HEK293 (cell line): ENCODE measurements at regions not wholly inside any gene's neighbourhood (a gene's known extent, or its start where the extent isn't known, plus 50 kb on each side); places are given as distances from the start of the nearest gene placed in this dataset.

Source experiments
- MYNN ChIP-seq: fragments of 450-650 bp; formaldehyde crosslinking; IDR thresholded peaks from 2 replicates; pipeline ENCODE4 v1.5.1; 2016; ENCODE audit warnings: missing biosample characterization, missing genetic modification characterization, borderline replicate concordance
- PRDM10 ChIP-seq: fragments of 450-650 bp; formaldehyde crosslinking; IDR thresholded peaks from 2 replicates; pipeline ENCODE4 v1.5.1; 2016; ENCODE audit warnings: missing biosample characterization, missing genetic modification characterization
- ZNF514 ChIP-seq: fragments of 450-650 bp; formaldehyde crosslinking; IDR thresholded peaks from 2 replicates; pipeline ENCODE4 v1.5.1; 2016; ENCODE audit warnings: missing biosample characterization, missing genetic modification characterization

GRCh38 chr3:160100610-160101009 lies 112.0 kb downstream of the IL12A start:
- TF ChIP-seq ZNF514, result no peak
- TF ChIP-seq PRDM10 (tag by site-specific recombination), result no peak
- no peak for TF ChIP-seq MYNN (tag by site-specific recombination)
